Activated T-cell treated with anti-CD3 and anti-CD28 coated beads, Interleukin-2, amount 50 U/mL, for 4 hours (primary cell): ENCODE measurements at regions not wholly inside any gene's neighbourhood (a gene's known extent, or its start where the extent isn't known, plus 50 kb on each side); places are given as distances from the start of the nearest gene placed in this dataset.
"Not testable (repeated sequence)": the region's sequence is repeated elsewhere in the genome, so short reads cannot be mapped to it uniquely, and the experiment has no call there.

ENCODE experiments used
- ATAC-seq, 2 donors: fragments of 200-7000 bp; cut with Tn5 transposase; one replicate each; pipeline ENCODE4 v1.10.0; 2021
- DNase-seq: peaks from one replicate; pipeline ENCODE4 v3.0.0-alpha.2; 2020
- H3K27me3 Mint-ChIP-seq: one replicate; pipeline ENCODE4 v1.8.0; 2021; ENCODE audit warnings: low read depth, mixed read lengths
- H3K36me3 Mint-ChIP-seq: one replicate; pipeline ENCODE4 v1.8.0; 2022; ENCODE audit warnings: mixed read lengths; ENCODE audit not compliant: insufficient read depth
- H3K4me1 Mint-ChIP-seq: one replicate; pipeline ENCODE4 v1.8.0; 2021; ENCODE audit warnings: low read depth, mixed read lengths
- H3K4me3 Mint-ChIP-seq: one replicate; pipeline ENCODE4 v1.8.0; 2021; ENCODE audit warnings: mild to moderate bottlenecking, moderate library complexity, mixed read lengths
- H3K9me3 Mint-ChIP-seq: one replicate; pipeline ENCODE4 v1.8.0; 2021; ENCODE audit warnings: mixed read lengths

- no peak for DNase-seq
- H3K27me3 Mint-ChIP-seq = no peaks in the 10 kb centered on the region
- H3K9me3 Mint-ChIP-seq = peaks cover 10% of the 10 kb centered on the region
- H3K36me3 Mint-ChIP-seq = no peaks in the 10 kb centered on the region
- H3K4me1 Mint-ChIP-seq = no peaks in the 10 kb centered on the region
- no peak overlapping the region for H3K4me3 Mint-ChIP-seq
- no peak for ATAC-seq
Measured at GRCh38 chr13:104522235-104523072, 1456.2 kb upstream of the SLC10A2 start.

GRCh38 chr13:104510422-104510821 is 1444.2 kb upstream of the SLC10A2 start:
- H3K9me3 Mint-ChIP-seq = no peaks in the 10 kb centered on the region
- H3K4me1 Mint-ChIP-seq = no peaks in the 10 kb centered on the region
- H3K36me3 Mint-ChIP-seq = no peaks in the 10 kb centered on the region
- no peaks in the 10 kb centered on the region for H3K27me3 Mint-ChIP-seq
- ATAC-seq (no peak), DNase-seq (no peak)
- H3K4me3 Mint-ChIP-seq = no peak overlapping the region

GRCh38 chr13:104493502-104493901 is 1427.3 kb upstream of the SLC10A2 start:
- H3K4me3 Mint-ChIP-seq, H3K36me3 Mint-ChIP-seq, ATAC-seq, DNase-seq, H3K9me3 Mint-ChIP-seq, H3K4me1 Mint-ChIP-seq, H3K27me3 Mint-ChIP-seq: not testable (repeated sequence)

GRCh38 chr13:104491916-104492315 is 1425.7 kb upstream of the SLC10A2 start:
- no peaks in the 10 kb centered on the region for H3K36me3 Mint-ChIP-seq
- no peak for DNase-seq
- peaks cover 4% of the 10 kb centered on the region for H3K9me3 Mint-ChIP-seq
- H3K4me1 Mint-ChIP-seq = no peaks in the 10 kb centered on the region
- no peak overlapping the region for H3K4me3 Mint-ChIP-seq
- no peak for ATAC-seq
- H3K27me3 Mint-ChIP-seq = no peaks in the 10 kb centered on the region

GRCh38 chr13:104487006-104487405 is 1420.8 kb upstream of the SLC10A2 start:
- ATAC-seq (no peak), DNase-seq (no peak)
- no peaks in the 10 kb centered on the region for H3K9me3 Mint-ChIP-seq
- no peaks in the 10 kb centered on the region for H3K4me1 Mint-ChIP-seq
- no peaks in the 10 kb centered on the region for H3K36me3 Mint-ChIP-seq
- H3K27me3 Mint-ChIP-seq = no peaks in the 10 kb centered on the region
- no peak overlapping the region for H3K4me3 Mint-ChIP-seq

- Mint-ChIP-seq H3K9me3 (peaks cover 3% of the 10 kb centered on the region), H3K4me1 (no peaks in the 10 kb centered on the region), H3K27me3 (no peaks in the 10 kb centered on the region), H3K4me3 (no peak overlapping the region), H3K36me3 (no peaks in the 10 kb centered on the region)
- ATAC-seq (no peak), DNase-seq (no peak)
Measured at GRCh38 chr13:104485571-104485970, 1419.4 kb upstream of the SLC10A2 start.

GRCh38 chr13:104483631-104484030 is 1417.4 kb upstream of the SLC10A2 start:
- Mint-ChIP-seq H3K4me3 (no peak overlapping the region), H3K36me3 (no peaks in the 10 kb centered on the region), H3K27me3 (no peaks in the 10 kb centered on the region), H3K9me3 (peaks cover 16% of the 10 kb centered on the region), H3K4me1 (no peaks in the 10 kb centered on the region)
- DNase-seq = no peak
- ATAC-seq = no peak

GRCh38 chr13:104477261-104477660 is 1411.0 kb upstream of the SLC10A2 start:
- Mint-ChIP-seq H3K9me3 (peaks cover 30% of the 10 kb centered on the region), H3K4me1 (no peaks in the 10 kb centered on the region), H3K27me3 (no peaks in the 10 kb centered on the region), H3K36me3 (no peaks in the 10 kb centered on the region), H3K4me3 (no peak overlapping the region)
- ATAC-seq (no peak), DNase-seq (no peak)

GRCh38 chr13:104473936-104474335 is 1407.7 kb upstream of the SLC10A2 start:
- Mint-ChIP-seq H3K4me3 (no peak overlapping the region), H3K36me3 (no peaks in the 10 kb centered on the region), H3K9me3 (peaks cover 16% of the 10 kb centered on the region), H3K4me1 (no peaks in the 10 kb centered on the region), H3K27me3 (no peaks in the 10 kb centered on the region)
- ATAC-seq (no peak), DNase-seq (no peak)

GRCh38 chr13:104466016-104466415 is 1399.8 kb upstream of the SLC10A2 start:
- Mint-ChIP-seq H3K4me3 (no peak overlapping the region), H3K27me3 (no peaks in the 10 kb centered on the region), H3K36me3 (no peaks in the 10 kb centered on the region), H3K4me1 (no peaks in the 10 kb centered on the region), H3K9me3 (peaks cover 3% of the 10 kb centered on the region)
- no peak for ATAC-seq
- DNase-seq = no peak

GRCh38 chr13:104461049-104461448 is 1394.8 kb upstream of the SLC10A2 start:
- Mint-ChIP-seq H3K27me3 (no peaks in the 10 kb centered on the region), H3K4me1 (no peaks in the 10 kb centered on the region), H3K9me3 (peaks cover 7% of the 10 kb centered on the region), H3K4me3 (no peak overlapping the region), H3K36me3 (no peaks in the 10 kb centered on the region)
- DNase-seq = no peak
- no peak for ATAC-seq

- no peaks in the 10 kb centered on the region for H3K27me3 Mint-ChIP-seq
- no peak overlapping the region for H3K4me3 Mint-ChIP-seq
- ATAC-seq (no peak), DNase-seq (no peak)
- no peaks in the 10 kb centered on the region for H3K4me1 Mint-ChIP-seq
- peaks cover 7% of the 10 kb centered on the region for H3K9me3 Mint-ChIP-seq
- no peaks in the 10 kb centered on the region for H3K36me3 Mint-ChIP-seq
Measured at GRCh38 chr13:104460554-104460953, 1394.3 kb upstream of the SLC10A2 start.

- Mint-ChIP-seq H3K4me3 (no peak overlapping the region), H3K36me3 (no peaks in the 10 kb centered on the region), H3K4me1 (no peaks in the 10 kb centered on the region), H3K9me3 (peaks cover 17% of the 10 kb centered on the region), H3K27me3 (no peaks in the 10 kb centered on the region)
- ATAC-seq = no peak
- no peak for DNase-seq
Measured at GRCh38 chr13:104450006-104450405, 1383.8 kb upstream of the SLC10A2 start.

- Mint-ChIP-seq H3K4me1 (no peaks in the 10 kb centered on the region), H3K9me3 (peaks cover 26% of the 10 kb centered on the region), H3K27me3 (no peaks in the 10 kb centered on the region), H3K36me3 (no peaks in the 10 kb centered on the region), H3K4me3 (no peak overlapping the region)
- DNase-seq (no peak), ATAC-seq (no peak)
Measured at GRCh38 chr13:104447348-104447747, 1381.1 kb upstream of the SLC10A2 start.

GRCh38 chr13:104442536-104442935 is 1376.3 kb upstream of the SLC10A2 start:
- Mint-ChIP-seq H3K27me3 (no peaks in the 10 kb centered on the region), H3K9me3 (peaks cover 18% of the 10 kb centered on the region), H3K4me3 (no peak overlapping the region), H3K4me1 (no peaks in the 10 kb centered on the region), H3K36me3 (no peaks in the 10 kb centered on the region)
- DNase-seq (no peak), ATAC-seq (no peak)
